Spinal cord (tissue), 9 donors: ENCODE measurements at regions not wholly inside any gene's neighbourhood (a gene's known extent, or its start where the extent isn't known, plus 50 kb on each side); places are given as distances from the start of the nearest gene placed in this dataset.

ENCODE experiments used
- DNase-seq, 6 donors: peaks; one replicate each; pipeline versions ENCODE4 v3.0.0 to v3.0.0-alpha.2; 2013 to 2015; ENCODE audit warnings: low spot score in 6 of 6, low read depth in 4 of 6
- H3K27ac ChIP-seq: one replicate; pipeline ENCODE4 v1.5.1; 2013; ENCODE audit warnings: low read depth, low read length, control low read depth
- H3K27me3 ChIP-seq: one replicate; pipeline ENCODE4 v1.6.1; 2013; ENCODE audit warnings: low read length; ENCODE audit not compliant: control insufficient read depth, insufficient read depth
- H3K36me3 ChIP-seq: one replicate; pipeline ENCODE4 v1.6.1; 2013; ENCODE audit warnings: low read length; ENCODE audit not compliant: control insufficient read depth, insufficient read depth
- H3K4me1 ChIP-seq: one replicate; pipeline ENCODE4 v1.6.1; 2013; ENCODE audit warnings: low read length; ENCODE audit not compliant: control insufficient read depth, insufficient read depth
- H3K4me3 ChIP-seq: one replicate; pipeline ENCODE4 v1.5.1; 2013; ENCODE audit warnings: low read depth, low read length, control low read depth
- H3K9me3 ChIP-seq: one replicate; pipeline ENCODE4 v1.6.1; 2013; ENCODE audit warnings: low read length; ENCODE audit not compliant: control insufficient read depth, insufficient read depth
- WGBS: methylation state at CpG from one replicate; pipeline ENCODE4 v1.1.5; 2013; ENCODE audit warnings: missing lambda C conversion rate; ENCODE audit not compliant: insufficient coverage; 5-methylcytosine and 5-hydroxymethylcytosine counted together
- donor health status: healthy.

DNA sequence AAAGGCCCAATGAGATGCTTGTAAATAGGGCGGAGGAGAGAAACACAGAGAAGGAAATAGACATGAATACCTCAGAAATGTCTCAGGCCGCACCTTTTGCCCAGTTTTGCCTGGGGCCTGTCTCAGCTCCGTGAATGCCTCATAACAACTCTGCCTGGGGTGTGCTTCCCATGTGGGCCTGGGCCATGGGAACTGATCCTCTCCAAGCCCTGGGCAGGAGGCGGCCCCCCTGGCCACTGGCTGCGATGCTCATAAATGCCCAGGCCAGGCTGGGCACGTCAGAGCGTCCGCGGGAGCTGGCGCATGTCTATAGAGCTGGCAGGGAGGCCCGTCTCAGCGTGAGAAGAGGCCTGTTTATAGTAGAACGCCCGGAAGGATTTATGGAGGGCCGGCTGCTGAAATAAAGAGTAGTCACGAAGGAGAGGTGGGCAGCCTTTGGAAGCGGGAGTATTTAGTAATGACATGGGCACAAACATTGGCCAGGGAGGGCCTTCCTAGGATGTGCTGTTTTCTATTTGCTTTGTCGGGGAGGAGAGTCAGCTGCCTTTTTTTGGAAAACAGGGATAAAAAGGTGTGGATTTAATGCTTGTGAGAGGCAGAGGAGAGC lies 85.9 kb upstream of the IGF1R start:
- Histone ChIP-seq H3K27ac (no peak overlapping the region), H3K36me3 (no peaks in the 10 kb centered on the region), H3K4me3 (no peak overlapping the region), H3K27me3 (no peaks in the 10 kb centered on the region), H3K9me3 (no peaks in the 10 kb centered on the region), H3K4me1 (peaks cover 8% of the 10 kb centered on the region)
- DNase-seq = peak in 4 of 6 donors; percentile 24 to 66 (median 53)
- WGBS = 20% methylated on average over 17 of the region's 18 CpGs

GRCh38 chr15:98565566-98565965 lies 82.8 kb upstream of the IGF1R start:
- DNase-seq = no peak
- H3K4me3 ChIP-seq = no peak overlapping the region
- H3K9me3 ChIP-seq = no peaks in the 10 kb centered on the region
- H3K4me1 ChIP-seq = peaks cover 8% of the 10 kb centered on the region
- H3K27ac ChIP-seq = no peak overlapping the region
- 74% methylated on average over 12 of the region's 12 CpGs for WGBS
- no peaks in the 10 kb centered on the region for H3K36me3 ChIP-seq
- peaks cover 2% of the 10 kb centered on the region for H3K27me3 ChIP-seq

DNA sequence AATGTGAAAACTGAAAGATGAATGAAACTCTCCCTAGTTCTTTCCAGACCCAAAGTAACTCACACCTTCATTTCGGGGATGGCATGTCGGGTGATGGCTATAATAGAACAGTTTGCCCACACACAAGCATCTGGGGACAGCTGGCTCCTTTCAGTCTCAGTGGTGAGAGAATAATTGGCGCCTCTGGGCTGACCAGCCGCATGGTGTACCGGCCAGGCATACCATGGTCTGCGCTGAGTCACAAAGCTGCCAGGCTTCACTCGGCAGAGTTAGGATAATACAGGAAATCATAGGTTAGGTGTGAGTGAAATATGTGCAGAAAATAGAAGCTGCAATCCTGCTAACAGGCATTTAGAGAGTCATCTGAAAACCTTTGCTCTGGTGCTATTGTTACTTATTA lies 80.4 kb upstream of the IGF1R start:
- H3K4me3 ChIP-seq = no peak overlapping the region
- H3K27me3 ChIP-seq = peaks cover 2% of the 10 kb centered on the region
- peaks cover under 1% of the 10 kb centered on the region for H3K4me1 ChIP-seq
- 75% methylated on average over 5 of the region's 7 CpGs for WGBS
- H3K36me3 ChIP-seq = no peaks in the 10 kb centered on the region
- H3K27ac ChIP-seq = no peak overlapping the region
- DNase-seq = no peak
- H3K9me3 ChIP-seq = no peaks in the 10 kb centered on the region

GRCh38 chr15:98568382-98569017 lies 79.8 kb upstream of the IGF1R start:
- H3K4me1 ChIP-seq = no peaks in the 10 kb centered on the region
- no peak for DNase-seq
- WGBS = 60% methylated on average over 1 of the region's 3 CpGs

DNA sequence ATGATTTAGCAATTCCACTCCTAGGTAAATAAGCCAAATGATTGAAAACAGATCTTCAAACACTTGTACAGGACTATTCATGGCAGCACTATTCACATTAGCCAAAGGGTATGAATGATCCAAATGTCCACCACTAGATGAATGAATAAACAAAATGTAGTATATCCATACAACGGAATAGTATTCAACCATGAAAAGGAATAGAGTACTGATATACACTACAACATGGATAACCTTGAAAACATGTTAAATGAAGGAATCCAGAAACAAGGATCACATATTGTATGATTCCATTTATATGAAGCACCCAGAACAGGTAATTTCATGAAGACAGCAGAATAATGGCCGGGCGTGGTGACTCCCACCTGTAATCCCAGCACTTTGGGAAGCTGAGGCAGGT lies 78.2 kb upstream of the IGF1R start:
- WGBS = 100% methylated on average over 2 of the region's 3 CpGs
- Histone ChIP-seq H3K4me1 (no peaks in the 10 kb centered on the region), H3K27ac (no peak overlapping the region), H3K36me3 (no peaks in the 10 kb centered on the region), H3K9me3 (no peaks in the 10 kb centered on the region), H3K27me3 (peaks cover 2% of the 10 kb centered on the region), H3K4me3 (no peak overlapping the region)
- DNase-seq = no peak

More at GRCh38 chr15:98568382-98569017, 79.8 kb upstream of the IGF1R start:
- Histone ChIP-seq H3K4me3 (no peak overlapping the region), H3K36me3 (no peaks in the 10 kb centered on the region), H3K27me3 (peaks cover 2% of the 10 kb centered on the region), H3K9me3 (no peaks in the 10 kb centered on the region), H3K27ac (no peak overlapping the region)

DNA sequence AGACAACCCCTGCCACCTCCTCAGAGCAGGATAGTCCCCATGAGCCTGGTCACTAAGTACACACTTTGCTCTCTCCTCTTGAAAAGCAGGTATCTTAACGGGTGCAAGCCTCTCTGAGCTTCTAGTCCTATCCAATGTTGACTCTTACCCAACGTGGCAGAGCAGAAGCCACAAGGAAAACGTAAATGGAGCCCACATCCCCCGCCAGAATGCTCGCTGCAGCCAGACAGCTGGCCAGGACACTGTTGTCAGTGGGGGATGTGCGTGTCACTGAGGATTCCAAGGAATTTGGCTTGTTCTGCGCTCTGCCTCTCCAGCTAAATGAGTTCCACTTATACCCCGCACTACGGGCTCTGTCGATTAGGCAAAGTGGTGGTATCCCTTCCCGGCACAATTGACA lies 67.8 kb upstream of the IGF1R start:
- DNase-seq = no peak
- peaks cover 12% of the 10 kb centered on the region for H3K27me3 ChIP-seq
- H3K27ac ChIP-seq = no peak overlapping the region
- H3K9me3 ChIP-seq = no peaks in the 10 kb centered on the region
- H3K4me3 ChIP-seq = no peak overlapping the region
- H3K36me3 ChIP-seq = no peaks in the 10 kb centered on the region
- no peaks in the 10 kb centered on the region for H3K4me1 ChIP-seq
- WGBS = 57% methylated on average over 7 of the region's 11 CpGs

DNA sequence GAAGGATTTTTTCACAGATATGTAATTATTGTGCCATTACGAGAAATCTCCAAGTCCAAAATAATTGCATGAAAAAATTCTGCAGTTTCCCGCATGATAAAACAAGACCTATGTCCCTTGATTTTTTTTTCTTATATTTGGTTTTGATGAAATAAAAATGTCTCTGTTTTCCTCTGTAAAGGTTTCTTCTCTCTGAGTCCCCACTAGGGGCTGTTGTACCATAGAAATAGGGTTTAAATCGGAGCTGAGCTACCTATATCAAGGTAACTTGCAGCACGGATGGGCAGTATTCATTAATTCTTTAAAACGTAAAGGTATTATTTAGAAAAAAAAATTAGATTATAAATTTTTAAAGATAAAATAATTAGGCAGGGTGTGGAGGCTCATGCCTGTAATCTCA lies 66.6 kb upstream of the IGF1R start:
- no peaks in the 10 kb centered on the region for H3K36me3 ChIP-seq
- peak in 1 of 6 donors; percentile 38 for DNase-seq
- no peak overlapping the region for H3K27ac ChIP-seq
- WGBS = no CpG with 5 or more reads among the region's 5 CpGs
- H3K9me3 ChIP-seq = no peaks in the 10 kb centered on the region
- no peak overlapping the region for H3K4me3 ChIP-seq
- H3K4me1 ChIP-seq = no peaks in the 10 kb centered on the region
- peaks cover 12% of the 10 kb centered on the region for H3K27me3 ChIP-seq

- Histone ChIP-seq H3K36me3 (no peaks in the 10 kb centered on the region), H3K4me3 (no peak overlapping the region), H3K27me3 (peaks cover 12% of the 10 kb centered on the region), H3K9me3 (no peaks in the 10 kb centered on the region), H3K4me1 (no peaks in the 10 kb centered on the region), H3K27ac (no peak overlapping the region)
- DNase-seq = no peak
- WGBS = no CpG with 5 or more reads among the region's 6 CpGs
These were observed 65.3 kb upstream of the IGF1R start for GRCh38 chr15:98582900-98583554.

DNA sequence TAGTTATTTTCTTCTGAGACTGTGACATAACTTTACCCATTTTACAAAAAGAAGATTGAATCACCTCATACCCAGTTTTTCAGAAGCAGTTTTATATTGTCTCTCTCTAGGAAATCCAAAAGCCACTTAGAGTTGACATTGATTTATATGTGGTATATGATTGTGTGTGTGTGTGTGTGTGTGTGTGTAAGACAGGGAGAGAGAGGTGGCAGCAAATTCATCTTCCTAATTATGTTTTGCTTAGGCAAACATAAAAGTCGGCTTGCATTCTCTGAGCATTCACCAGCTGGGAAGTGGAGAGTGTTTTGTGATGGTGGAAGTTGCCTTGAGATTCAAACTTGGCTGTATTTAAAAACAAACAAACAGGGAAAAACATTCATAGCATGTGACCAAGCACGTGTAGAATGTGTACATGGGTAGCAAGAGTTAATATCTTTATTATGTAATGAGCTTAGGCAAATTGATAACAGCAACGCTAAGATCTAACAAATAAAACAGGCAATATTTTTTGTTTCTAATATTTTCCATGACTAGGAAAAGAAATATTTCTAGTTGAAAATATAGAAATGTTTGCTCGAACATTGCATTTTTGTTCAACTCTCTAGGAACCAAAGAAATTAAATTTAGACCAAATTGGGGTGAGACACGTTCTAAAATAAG lies 64.4 kb upstream of the IGF1R start:
- Histone ChIP-seq H3K4me1 (no peaks in the 10 kb centered on the region), H3K36me3 (no peaks in the 10 kb centered on the region), H3K27ac (no peak overlapping the region), H3K9me3 (no peaks in the 10 kb centered on the region), H3K27me3 (peaks cover 12% of the 10 kb centered on the region), H3K4me3 (no peak overlapping the region)
- WGBS = no CpG with 5 or more reads among the region's 5 CpGs
- peak in 1 of 6 donors; percentile 39 for DNase-seq
